WTC11 (cell line): ENCODE measurements at regions not wholly inside any gene's neighbourhood (a gene's known extent, or its start where the extent isn't known, plus 50 kb on each side); places are given as distances from the start of the nearest gene placed in this dataset.

Experiments used
- ATAC-seq: fragments of 200-7000 bp; cut with Tn5 transposase; 2 replicates; pipeline ENCODE4 v1.10.0; 2021; ENCODE audit warnings: mild to moderate bottlenecking, moderate library complexity
- CTCF ChIA-PET: fragments of 300-600 bp; sonication (Branson Sonifier 250); formaldehyde crosslinking; loops from one replicate; lab custom pipeline; 2021; ENCODE audit warnings: antibody characterized with exemption; lab: Charles Lee
- POLR2A ChIA-PET: fragments of 350-600 bp; sonication (Branson Sonifier 250); formaldehyde crosslinking; loops from one replicate; lab custom pipeline; 2021; ENCODE audit warnings: antibody characterized with exemption; lab: Charles Lee
- DNase-seq: peaks from one replicate; pipeline ENCODE4 v3.0.0; 2021; ENCODE audit warnings: low spot score
- H3K27ac Mint-ChIP-seq: 2 replicates; pipeline ENCODE4 v1.8.0; 2021; ENCODE audit warnings: mixed read lengths
- H3K27me3 Mint-ChIP-seq: 2 replicates; pipeline ENCODE4 v1.8.0; 2021; ENCODE audit warnings: low read depth, mild to moderate bottlenecking, moderate library complexity, mixed read lengths
- H3K36me3 Mint-ChIP-seq: 2 replicates; pipeline ENCODE4 v1.8.0; 2021; ENCODE audit warnings: mixed read lengths
- H3K4me1 Mint-ChIP-seq: 2 replicates; pipeline ENCODE4 v1.8.0; 2022; ENCODE audit warnings: mixed read lengths
- H3K4me3 Mint-ChIP-seq: 2 replicates; pipeline ENCODE4 v1.8.0; 2021; ENCODE audit warnings: mild to moderate bottlenecking, moderate library complexity, mixed read lengths
- H3K9me3 Mint-ChIP-seq: 2 replicates; pipeline ENCODE4 v1.8.0; 2021; ENCODE audit warnings: mixed read lengths
- CREB1 ChIP-seq: sonication (generic); formaldehyde crosslinking; IDR thresholded peaks from 2 replicates; pipeline ENCODE4 v1.8.0; 2023; ENCODE audit warnings: mild to moderate bottlenecking, missing genetic modification reagents
- ETV6 ChIP-seq: sonication (generic); formaldehyde crosslinking; IDR thresholded peaks from 2 replicates; pipeline ENCODE4 v1.8.1; 2022; ENCODE audit warnings: mild to moderate bottlenecking, missing genetic modification reagents
- MXD4 ChIP-seq: fragments of 250-450 bp; sonication (Bioruptor Pico); IDR thresholded peaks from 2 replicates; pipeline ENCODE4 v1.8.0; 2021; ENCODE audit warnings: mild to moderate bottlenecking, moderate library complexity, borderline replicate concordance
- MYBL2 ChIP-seq: sonication (generic); formaldehyde crosslinking; IDR thresholded peaks from 2 replicates; pipeline ENCODE4 v1.8.1; 2023; ENCODE audit warnings: mild to moderate bottlenecking, moderate library complexity, missing genetic modification reagents
- NR3C1 ChIP-seq: sonication (generic); formaldehyde crosslinking; conservative IDR thresholded peaks from 2 replicates; pipeline ENCODE4 v1.8.1; 2023; ENCODE audit warnings: low read depth, mild to moderate bottlenecking, missing genetic modification reagents
- PRRX2 ChIP-seq: fragments of 250-450 bp; sonication (Bioruptor Pico); IDR thresholded peaks from 2 replicates; pipeline ENCODE4 v1.8.0; 2021; ENCODE audit warnings: mild to moderate bottlenecking
- SMAD3 ChIP-seq: sonication (generic); formaldehyde crosslinking; IDR thresholded peaks from 2 replicates; pipeline ENCODE4 v1.8.0; 2022; ENCODE audit warnings: missing genetic modification reagents, mild to moderate bottlenecking, borderline replicate concordance
- SOX15 ChIP-seq: fragments of 250-450 bp; sonication (Bioruptor Pico); IDR thresholded peaks from 2 replicates; pipeline ENCODE4 v1.9.0; 2021; ENCODE audit warnings: mild to moderate bottlenecking
- ZNF121 ChIP-seq: sonication (generic); formaldehyde crosslinking; IDR thresholded peaks from 2 replicates; pipeline ENCODE4 v1.8.0; 2023; ENCODE audit warnings: missing genetic modification reagents
- ZNF138 ChIP-seq: sonication (generic); formaldehyde crosslinking; conservative IDR thresholded peaks from 2 replicates; pipeline ENCODE4 v1.8.1; 2022; ENCODE audit warnings: mild to moderate bottlenecking, moderate library complexity, missing genetic modification reagents
- ZNF219 ChIP-seq: sonication (generic); formaldehyde crosslinking; IDR thresholded peaks from 2 replicates; pipeline ENCODE4 v1.8.0; 2023; ENCODE audit warnings: missing genetic modification reagents, mild to moderate bottlenecking, borderline replicate concordance
- TF ChIP-seq, protein P1 (sequence below): sonication (generic); formaldehyde crosslinking; IDR thresholded peaks from 2 replicates; pipeline ENCODE4 v1.8.1; 2023; ENCODE audit warnings: mild to moderate bottlenecking, moderate library complexity, missing genetic modification reagents
- TF ChIP-seq, protein P2 (sequence below): sonication (generic); formaldehyde crosslinking; IDR thresholded peaks from 2 replicates; pipeline ENCODE4 v1.8.0; 2022; ENCODE audit warnings: mild to moderate bottlenecking, missing genetic modification reagents
- TF ChIP-seq, protein P3 (sequence below): fragments of 250-450 bp; sonication (Bioruptor Pico); IDR thresholded peaks from 2 replicates; pipeline ENCODE4 v1.9.0; 2021; ENCODE audit warnings: mild to moderate bottlenecking
- TF ChIP-seq, protein P4 (sequence below): fragments of 250-450 bp; sonication (Bioruptor Pico); conservative IDR thresholded peaks from 2 replicates; pipeline ENCODE4 v1.9.0; 2021; ENCODE audit warnings: mild to moderate bottlenecking
- TF ChIP-seq, protein P5 (sequence below): sonication (generic); formaldehyde crosslinking; IDR thresholded peaks from 2 replicates; pipeline ENCODE4 v1.8.0; 2022; ENCODE audit warnings: missing genetic modification reagents
- TF ChIP-seq, protein P6 (sequence below): sonication (generic); formaldehyde crosslinking; IDR thresholded peaks from 2 replicates; pipeline ENCODE4 v1.8.1; 2022; ENCODE audit warnings: mild to moderate bottlenecking, missing genetic modification reagents, moderate library complexity, borderline replicate concordance
- TF ChIP-seq, protein P7 (sequence below): fragments of 250-450 bp; sonication (Bioruptor Pico); IDR thresholded peaks from 2 replicates; pipeline ENCODE4 v1.9.0; 2021; ENCODE audit warnings: mild to moderate bottlenecking, borderline replicate concordance
- TF ChIP-seq, protein P8 (sequence below): sonication (generic); formaldehyde crosslinking; IDR thresholded peaks from 2 replicates; pipeline ENCODE4 v1.8.1; 2023; ENCODE audit warnings: mild to moderate bottlenecking, missing genetic modification reagents, moderate library complexity

DNA sequence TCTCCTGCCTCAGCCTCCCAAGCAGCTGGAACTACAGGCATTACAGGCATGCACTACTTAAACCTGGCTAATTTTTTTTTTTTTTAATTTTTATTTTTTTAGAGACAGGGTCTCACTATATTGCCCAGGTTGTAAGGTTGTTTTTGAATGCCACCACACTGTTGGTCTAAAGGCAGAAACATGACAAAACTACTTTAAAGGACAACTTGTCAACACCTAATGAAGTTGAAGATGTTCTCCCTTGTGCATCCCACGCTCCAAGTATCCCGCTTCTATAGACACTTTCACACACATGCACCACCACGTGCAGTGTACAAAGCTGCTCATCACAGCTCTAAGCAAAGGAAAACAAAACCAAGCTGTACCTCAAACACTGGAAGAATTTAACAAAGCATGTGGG lies 226.4 kb downstream of the FGFR2 start:
- DNase-seq (no peak), ATAC-seq (no peak)
- TF ChIP-seq SMAD3 (CRISPR knock-in tag) (no peak), ZNF219 (CRISPR knock-in tag) (no peak), ZNF138 (CRISPR knock-in tag) (no peak), MXD4 (CRISPR knock-in tag) (no peak), ETV6 (CRISPR knock-in tag) (no peak), PRRX2 (CRISPR knock-in tag) (no peak), CREB1 (CRISPR knock-in tag) (no peak), MYBL2 (no peak), ZNF121 (CRISPR knock-in tag) (no peak), NR3C1 (CRISPR knock-in tag) (no peak), SOX15 (no peak)
- TF ChIP-seq, protein P1, sequence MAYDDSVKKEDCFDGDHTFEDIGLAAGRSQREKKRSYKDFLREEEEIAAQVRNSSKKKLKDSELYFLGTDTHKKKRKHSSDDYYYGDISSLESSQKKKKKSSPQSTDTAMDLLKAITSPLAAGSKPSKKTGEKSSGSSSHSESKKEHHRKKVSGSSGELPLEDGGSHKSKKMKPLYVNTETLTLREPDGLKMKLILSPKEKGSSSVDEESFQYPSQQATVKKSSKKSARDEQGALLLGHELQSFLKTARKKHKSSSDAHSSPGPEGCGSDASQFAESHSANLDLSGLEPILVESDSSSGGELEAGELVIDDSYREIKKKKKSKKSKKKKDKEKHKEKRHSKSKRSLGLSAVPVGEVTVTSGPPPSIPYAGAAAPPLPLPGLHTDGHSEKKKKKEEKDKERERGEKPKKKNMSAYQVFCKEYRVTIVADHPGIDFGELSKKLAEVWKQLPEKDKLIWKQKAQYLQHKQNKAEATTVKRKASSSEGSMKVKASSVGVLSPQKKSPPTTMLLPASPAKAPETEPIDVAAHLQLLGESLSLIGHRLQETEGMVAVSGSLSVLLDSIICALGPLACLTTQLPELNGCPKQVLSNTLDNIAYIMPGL (CRISPR knock-in tag): no peak
- TF ChIP-seq, protein P2, sequence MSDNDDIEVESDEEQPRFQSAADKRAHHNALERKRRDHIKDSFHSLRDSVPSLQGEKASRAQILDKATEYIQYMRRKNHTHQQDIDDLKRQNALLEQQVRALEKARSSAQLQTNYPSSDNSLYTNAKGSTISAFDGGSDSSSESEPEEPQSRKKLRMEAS (CRISPR knock-in tag): no peak
- TF ChIP-seq, protein P3, sequence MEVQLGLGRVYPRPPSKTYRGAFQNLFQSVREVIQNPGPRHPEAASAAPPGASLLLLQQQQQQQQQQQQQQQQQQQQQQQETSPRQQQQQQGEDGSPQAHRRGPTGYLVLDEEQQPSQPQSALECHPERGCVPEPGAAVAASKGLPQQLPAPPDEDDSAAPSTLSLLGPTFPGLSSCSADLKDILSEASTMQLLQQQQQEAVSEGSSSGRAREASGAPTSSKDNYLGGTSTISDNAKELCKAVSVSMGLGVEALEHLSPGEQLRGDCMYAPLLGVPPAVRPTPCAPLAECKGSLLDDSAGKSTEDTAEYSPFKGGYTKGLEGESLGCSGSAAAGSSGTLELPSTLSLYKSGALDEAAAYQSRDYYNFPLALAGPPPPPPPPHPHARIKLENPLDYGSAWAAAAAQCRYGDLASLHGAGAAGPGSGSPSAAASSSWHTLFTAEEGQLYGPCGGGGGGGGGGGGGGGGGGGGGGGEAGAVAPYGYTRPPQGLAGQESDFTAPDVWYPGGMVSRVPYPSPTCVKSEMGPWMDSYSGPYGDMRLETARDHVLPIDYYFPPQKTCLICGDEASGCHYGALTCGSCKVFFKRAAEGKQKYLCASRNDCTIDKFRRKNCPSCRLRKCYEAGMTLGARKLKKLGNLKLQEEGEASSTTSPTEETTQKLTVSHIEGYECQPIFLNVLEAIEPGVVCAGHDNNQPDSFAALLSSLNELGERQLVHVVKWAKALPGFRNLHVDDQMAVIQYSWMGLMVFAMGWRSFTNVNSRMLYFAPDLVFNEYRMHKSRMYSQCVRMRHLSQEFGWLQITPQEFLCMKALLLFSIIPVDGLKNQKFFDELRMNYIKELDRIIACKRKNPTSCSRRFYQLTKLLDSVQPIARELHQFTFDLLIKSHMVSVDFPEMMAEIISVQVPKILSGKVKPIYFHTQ (CRISPR knock-in tag): no peak
- TF ChIP-seq, protein P4, sequence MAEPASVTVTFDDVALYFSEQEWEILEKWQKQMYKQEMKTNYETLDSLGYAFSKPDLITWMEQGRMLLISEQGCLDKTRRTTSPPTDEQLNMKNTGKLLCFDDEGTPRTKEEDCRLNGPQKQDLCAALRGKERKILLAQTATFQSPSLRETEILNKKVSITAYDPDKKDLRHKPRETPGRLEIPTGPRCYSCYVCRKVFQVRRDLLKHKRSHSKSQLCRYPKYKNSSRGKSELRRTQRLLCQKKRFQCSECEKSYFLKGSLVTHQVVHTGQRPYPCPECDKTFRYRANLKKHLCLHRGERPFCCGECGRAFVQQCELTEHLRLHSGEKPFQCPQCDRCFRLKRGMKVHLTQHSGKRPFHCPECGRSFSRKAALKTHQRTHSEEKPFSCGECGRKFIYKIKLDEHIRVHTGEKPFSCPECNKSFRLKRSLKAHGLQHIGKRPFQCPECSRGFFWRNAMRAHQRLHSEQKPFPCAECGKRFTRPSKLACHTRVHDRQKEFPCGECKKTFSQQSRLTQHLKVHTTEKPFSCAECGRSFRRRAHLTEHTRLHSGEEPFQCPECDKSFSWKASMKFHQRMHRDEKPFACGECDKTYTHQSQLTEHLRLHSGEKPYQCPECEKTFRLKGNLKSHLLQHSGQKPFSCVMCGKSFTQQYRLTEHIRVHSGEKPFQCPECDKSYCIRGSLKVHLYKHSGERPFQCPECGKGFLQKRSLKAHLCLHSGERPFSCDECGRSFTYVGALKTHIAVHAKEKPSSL (CRISPR knock-in tag): no peak
- TF ChIP-seq, protein P5, sequence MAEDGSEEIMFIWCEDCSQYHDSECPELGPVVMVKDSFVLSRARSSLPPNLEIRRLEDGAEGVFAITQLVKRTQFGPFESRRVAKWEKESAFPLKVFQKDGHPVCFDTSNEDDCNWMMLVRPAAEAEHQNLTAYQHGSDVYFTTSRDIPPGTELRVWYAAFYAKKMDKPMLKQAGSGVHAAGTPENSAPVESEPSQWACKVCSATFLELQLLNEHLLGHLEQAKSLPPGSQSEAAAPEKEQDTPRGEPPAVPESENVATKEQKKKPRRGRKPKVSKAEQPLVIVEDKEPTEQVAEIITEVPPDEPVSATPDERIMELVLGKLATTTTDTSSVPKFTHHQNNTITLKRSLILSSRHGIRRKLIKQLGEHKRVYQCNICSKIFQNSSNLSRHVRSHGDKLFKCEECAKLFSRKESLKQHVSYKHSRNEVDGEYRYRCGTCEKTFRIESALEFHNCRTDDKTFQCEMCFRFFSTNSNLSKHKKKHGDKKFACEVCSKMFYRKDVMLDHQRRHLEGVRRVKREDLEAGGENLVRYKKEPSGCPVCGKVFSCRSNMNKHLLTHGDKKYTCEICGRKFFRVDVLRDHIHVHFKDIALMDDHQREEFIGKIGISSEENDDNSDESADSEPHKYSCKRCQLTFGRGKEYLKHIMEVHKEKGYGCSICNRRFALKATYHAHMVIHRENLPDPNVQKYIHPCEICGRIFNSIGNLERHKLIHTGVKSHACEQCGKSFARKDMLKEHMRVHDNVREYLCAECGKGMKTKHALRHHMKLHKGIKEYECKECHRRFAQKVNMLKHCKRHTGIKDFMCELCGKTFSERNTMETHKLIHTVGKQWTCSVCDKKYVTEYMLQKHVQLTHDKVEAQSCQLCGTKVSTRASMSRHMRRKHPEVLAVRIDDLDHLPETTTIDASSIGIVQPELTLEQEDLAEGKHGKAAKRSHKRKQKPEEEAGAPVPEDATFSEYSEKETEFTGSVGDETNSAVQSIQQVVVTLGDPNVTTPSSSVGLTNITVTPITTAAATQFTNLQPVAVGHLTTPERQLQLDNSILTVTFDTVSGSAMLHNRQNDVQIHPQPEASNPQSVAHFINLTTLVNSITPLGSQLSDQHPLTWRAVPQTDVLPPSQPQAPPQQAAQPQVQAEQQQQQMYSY (CRISPR knock-in tag): no peak
- Mint-ChIP-seq H3K27me3 (no peaks in the 10 kb centered on the region), H3K4me3 (no peak overlapping the region), H3K4me1 (peaks cover 10% of the 10 kb centered on the region), H3K36me3 (no peaks in the 10 kb centered on the region), H3K9me3 (no peaks in the 10 kb centered on the region), H3K27ac (no peak overlapping the region)
- ChIA-PET POLR2A (no interaction called here), CTCF (no interaction called here)

DNA sequence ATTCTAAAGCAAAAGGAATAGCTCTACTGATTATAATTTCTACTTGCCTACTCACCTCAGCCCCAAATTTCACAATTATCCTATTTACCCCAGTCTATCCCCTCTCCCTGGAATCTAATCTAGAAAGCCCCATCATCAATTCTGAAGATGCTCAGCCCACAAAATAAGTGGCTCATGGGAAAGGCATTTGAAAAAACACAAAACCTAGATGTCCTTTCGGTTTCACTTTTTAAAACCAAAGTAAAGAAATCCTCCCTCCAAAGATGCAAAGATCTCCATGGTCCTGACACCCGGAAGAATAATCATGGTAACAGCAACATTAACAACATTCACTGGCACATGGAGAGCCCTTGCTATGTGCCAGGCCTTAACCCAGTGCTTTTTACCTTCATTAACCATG lies 224.8 kb downstream of the FGFR2 start:
- Mint-ChIP-seq H3K9me3 (no peaks in the 10 kb centered on the region), H3K27ac (no peak overlapping the region), H3K36me3 (no peaks in the 10 kb centered on the region), H3K27me3 (no peaks in the 10 kb centered on the region), H3K4me1 (peaks cover 4% of the 10 kb centered on the region), H3K4me3 (no peak overlapping the region)
- DNase-seq: no peak
- ATAC-seq: no peak
- ChIA-PET POLR2A (no interaction called here), CTCF (no interaction called here)
- TF ChIP-seq, protein P6, sequence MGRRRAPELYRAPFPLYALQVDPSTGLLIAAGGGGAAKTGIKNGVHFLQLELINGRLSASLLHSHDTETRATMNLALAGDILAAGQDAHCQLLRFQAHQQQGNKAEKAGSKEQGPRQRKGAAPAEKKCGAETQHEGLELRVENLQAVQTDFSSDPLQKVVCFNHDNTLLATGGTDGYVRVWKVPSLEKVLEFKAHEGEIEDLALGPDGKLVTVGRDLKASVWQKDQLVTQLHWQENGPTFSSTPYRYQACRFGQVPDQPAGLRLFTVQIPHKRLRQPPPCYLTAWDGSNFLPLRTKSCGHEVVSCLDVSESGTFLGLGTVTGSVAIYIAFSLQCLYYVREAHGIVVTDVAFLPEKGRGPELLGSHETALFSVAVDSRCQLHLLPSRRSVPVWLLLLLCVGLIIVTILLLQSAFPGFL: no peak
- TF ChIP-seq, protein P7, sequence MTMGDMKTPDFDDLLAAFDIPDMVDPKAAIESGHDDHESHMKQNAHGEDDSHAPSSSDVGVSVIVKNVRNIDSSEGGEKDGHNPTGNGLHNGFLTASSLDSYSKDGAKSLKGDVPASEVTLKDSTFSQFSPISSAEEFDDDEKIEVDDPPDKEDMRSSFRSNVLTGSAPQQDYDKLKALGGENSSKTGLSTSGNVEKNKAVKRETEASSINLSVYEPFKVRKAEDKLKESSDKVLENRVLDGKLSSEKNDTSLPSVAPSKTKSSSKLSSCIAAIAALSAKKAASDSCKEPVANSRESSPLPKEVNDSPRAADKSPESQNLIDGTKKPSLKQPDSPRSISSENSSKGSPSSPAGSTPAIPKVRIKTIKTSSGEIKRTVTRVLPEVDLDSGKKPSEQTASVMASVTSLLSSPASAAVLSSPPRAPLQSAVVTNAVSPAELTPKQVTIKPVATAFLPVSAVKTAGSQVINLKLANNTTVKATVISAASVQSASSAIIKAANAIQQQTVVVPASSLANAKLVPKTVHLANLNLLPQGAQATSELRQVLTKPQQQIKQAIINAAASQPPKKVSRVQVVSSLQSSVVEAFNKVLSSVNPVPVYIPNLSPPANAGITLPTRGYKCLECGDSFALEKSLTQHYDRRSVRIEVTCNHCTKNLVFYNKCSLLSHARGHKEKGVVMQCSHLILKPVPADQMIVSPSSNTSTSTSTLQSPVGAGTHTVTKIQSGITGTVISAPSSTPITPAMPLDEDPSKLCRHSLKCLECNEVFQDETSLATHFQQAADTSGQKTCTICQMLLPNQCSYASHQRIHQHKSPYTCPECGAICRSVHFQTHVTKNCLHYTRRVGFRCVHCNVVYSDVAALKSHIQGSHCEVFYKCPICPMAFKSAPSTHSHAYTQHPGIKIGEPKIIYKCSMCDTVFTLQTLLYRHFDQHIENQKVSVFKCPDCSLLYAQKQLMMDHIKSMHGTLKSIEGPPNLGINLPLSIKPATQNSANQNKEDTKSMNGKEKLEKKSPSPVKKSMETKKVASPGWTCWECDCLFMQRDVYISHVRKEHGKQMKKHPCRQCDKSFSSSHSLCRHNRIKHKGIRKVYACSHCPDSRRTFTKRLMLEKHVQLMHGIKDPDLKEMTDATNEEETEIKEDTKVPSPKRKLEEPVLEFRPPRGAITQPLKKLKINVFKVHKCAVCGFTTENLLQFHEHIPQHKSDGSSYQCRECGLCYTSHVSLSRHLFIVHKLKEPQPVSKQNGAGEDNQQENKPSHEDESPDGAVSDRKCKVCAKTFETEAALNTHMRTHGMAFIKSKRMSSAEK: no peak
- TF ChIP-seq, protein P8, sequence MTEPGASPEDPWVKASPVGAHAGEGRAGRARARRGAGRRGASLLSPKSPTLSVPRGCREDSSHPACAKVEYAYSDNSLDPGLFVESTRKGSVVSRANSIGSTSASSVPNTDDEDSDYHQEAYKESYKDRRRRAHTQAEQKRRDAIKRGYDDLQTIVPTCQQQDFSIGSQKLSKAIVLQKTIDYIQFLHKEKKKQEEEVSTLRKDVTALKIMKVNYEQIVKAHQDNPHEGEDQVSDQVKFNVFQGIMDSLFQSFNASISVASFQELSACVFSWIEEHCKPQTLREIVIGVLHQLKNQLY (CRISPR knock-in tag): no peak
